ENCODE measurements at regions not wholly inside any gene's neighbourhood (a gene's known extent, or its start where the extent isn't known, plus 50 kb on each side); places are given as distances from the start of the nearest gene placed in this dataset.

DNA sequence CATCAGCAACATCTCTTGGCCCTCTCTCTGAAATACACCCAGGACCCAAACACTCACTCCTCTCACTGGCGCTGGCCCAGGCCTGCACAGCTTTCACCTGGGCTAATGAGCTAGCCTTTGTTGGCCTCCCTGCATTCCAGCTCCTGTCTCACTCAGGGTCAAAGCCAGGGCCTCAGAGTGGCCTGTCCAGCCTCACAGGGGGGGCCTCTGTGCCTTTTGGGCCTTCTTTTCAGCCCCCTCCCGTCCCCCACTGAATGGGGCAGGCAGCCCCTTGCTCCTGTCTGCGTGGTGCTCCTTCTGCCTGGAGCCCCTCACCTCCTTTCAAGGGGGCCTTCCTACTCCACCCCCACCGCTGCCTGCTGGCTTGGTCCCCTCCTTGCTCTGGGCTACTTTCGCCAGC lies 59.0 kb upstream of the PRR23E start:
- Histone ChIP-seq H2BK5ac (ENCODE audit: insufficient read length, low read length) (no peak overlapping the region), H2BK12ac (ENCODE audit: insufficient read length, low read depth, low read length) (no peak overlapping the region), H3K23ac (ENCODE audit: insufficient read length, low read depth, low read length) (no peak overlapping the region), H3K27ac (ENCODE audit: insufficient read length, low read depth, low read length) (no peak overlapping the region), H3K9me3 (ENCODE audit: control insufficient read depth, low read depth, low read length) (no peaks in the 10 kb centered on the region), H2BK20ac (ENCODE audit: low read depth, low read length, poor library complexity, severe bottlenecking) (no peak overlapping the region), H2BK120ac (ENCODE audit: low read depth, low read length, poor library complexity, severe bottlenecking) (no peak overlapping the region), H3K14ac (ENCODE audit: insufficient read depth, low read length) (peak overlapping the region; percentile 14; the same call in 1 of the 2 replicates), H3K27me3 (ENCODE audit: insufficient read depth, low read length) (peaks cover 11% of the 10 kb centered on the region; the same call in 1 of the 2 replicates), H4K20me1 (ENCODE audit: control insufficient read depth, insufficient read depth, insufficient read length) (peaks cover 2% of the 10 kb centered on the region), H2AK5ac (ENCODE audit: insufficient read length, low read length) (no peak overlapping the region), H3K18ac (ENCODE audit: insufficient read length, low read depth, low read length) (no peak overlapping the region), H3T11ph (ENCODE audit: low read length) (no peak overlapping the region), H3K9ac (ENCODE audit: extremely low read depth, insufficient read length, low read length) (no peak overlapping the region), H4K8ac (replicated peaks; ENCODE audit: insufficient read length, low read depth, low read length) (no peak overlapping the region), H3K79me2 (ENCODE audit: insufficient read depth, low read length) (no peaks in the 10 kb centered on the region), H3K56ac (ENCODE audit: insufficient read length, low read depth, low read length) (no peak overlapping the region), H3K4ac (ENCODE audit: low read depth, low read length) (no peak overlapping the region), H2AFZ (ENCODE audit: low read length) (no peak overlapping the region), H3K4me2 (ENCODE audit: insufficient read depth, insufficient read length, low read length) (no peak overlapping the region), H4K91ac (ENCODE audit: insufficient read length, low read depth, low read length) (no peak overlapping the region), H3K23me2 (ENCODE audit: insufficient read length, low read depth, low read length, poor library complexity, severe bottlenecking) (no peaks in the 10 kb centered on the region), H3K79me1 (ENCODE audit: insufficient read depth, low read depth, low read length, poor library complexity, severe bottlenecking) (no peaks in the 10 kb centered on the region), H2BK15ac (ENCODE audit: low read depth, low read length) (no peak overlapping the region), H4K5ac (ENCODE audit: insufficient read length, low read depth, low read length) (no peak overlapping the region), H3K4me1 (ENCODE audit: insufficient read depth, low read length) (peaks cover 6% of the 10 kb centered on the region; the same call in 1 of the 2 replicates)
- Mint-ChIP-seq H3K4me3 (no peak overlapping the region), H3K27ac (no peak overlapping the region; a peak in 1 of 7 replicates), H3K9me3 (peaks cover 0 to 5% of the 10 kb centered on the region in 2 experiments; a peak in 1 of 5 replicates), H3K4me1 (peaks cover 28 to 43% of the 10 kb centered on the region in 2 experiments), H3K36me3 (ENCODE audit: insufficient read depth in 1 of 3, low read depth in 3 of 3) (peaks cover 0 to 2% (median 0%) of the 10 kb centered on the region in 3 experiments; a peak in 3 of 7 replicates), H3K27me3 (ENCODE audit: low read depth) (peaks cover 47% of the 10 kb centered on the region)
- DNase-seq = no peak
- no CpG with 5 or more reads among the region's 5 CpGs for WGBS (ENCODE audit: extremely low coverage, insufficient read length, low lambda C conversion rate)
- TF ChIP-seq, protein P1, sequence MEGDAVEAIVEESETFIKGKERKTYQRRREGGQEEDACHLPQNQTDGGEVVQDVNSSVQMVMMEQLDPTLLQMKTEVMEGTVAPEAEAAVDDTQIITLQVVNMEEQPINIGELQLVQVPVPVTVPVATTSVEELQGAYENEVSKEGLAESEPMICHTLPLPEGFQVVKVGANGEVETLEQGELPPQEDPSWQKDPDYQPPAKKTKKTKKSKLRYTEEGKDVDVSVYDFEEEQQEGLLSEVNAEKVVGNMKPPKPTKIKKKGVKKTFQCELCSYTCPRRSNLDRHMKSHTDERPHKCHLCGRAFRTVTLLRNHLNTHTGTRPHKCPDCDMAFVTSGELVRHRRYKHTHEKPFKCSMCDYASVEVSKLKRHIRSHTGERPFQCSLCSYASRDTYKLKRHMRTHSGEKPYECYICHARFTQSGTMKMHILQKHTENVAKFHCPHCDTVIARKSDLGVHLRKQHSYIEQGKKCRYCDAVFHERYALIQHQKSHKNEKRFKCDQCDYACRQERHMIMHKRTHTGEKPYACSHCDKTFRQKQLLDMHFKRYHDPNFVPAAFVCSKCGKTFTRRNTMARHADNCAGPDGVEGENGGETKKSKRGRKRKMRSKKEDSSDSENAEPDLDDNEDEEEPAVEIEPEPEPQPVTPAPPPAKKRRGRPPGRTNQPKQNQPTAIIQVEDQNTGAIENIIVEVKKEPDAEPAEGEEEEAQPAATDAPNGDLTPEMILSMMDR (conservative IDR thresholded peaks at IDR 0.05) = no peak

Data from H9 (cell line).